ENCODE measurements at regions not wholly inside any gene's neighbourhood (a gene's known extent, or its start where the extent isn't known, plus 50 kb on each side); places are given as distances from the start of the nearest gene placed in this dataset.
A peak's percentile ranks its signal among the peaks of the same experiment; 100 is the strongest.
"Not testable (repeated sequence)": the region's sequence is repeated elsewhere in the genome, so short reads cannot be mapped to it uniquely, and the experiment has no call there.

DNA sequence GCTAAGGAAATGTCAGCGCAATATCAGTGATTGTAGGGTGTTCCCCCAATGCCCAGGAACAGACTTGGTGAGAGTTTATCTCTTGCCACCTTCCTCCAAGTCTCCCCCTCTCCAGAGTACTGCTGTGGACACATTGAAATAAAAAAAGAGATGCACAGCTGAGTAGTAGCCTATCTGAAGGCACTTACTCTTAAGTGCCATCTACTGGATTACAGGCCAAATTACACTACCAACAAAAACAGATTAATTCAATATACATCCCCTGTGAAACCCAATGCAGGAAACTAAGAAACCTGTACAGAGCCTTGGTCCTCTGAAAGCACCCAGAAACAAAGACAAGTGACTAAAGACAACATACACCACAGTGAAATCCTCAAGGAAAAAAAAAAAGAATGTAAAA is 460.3 kb downstream of the ZIC3 start:
- peak in 2 of 4 experiments; percentile 1 to 9 for DNase-seq

DNA sequence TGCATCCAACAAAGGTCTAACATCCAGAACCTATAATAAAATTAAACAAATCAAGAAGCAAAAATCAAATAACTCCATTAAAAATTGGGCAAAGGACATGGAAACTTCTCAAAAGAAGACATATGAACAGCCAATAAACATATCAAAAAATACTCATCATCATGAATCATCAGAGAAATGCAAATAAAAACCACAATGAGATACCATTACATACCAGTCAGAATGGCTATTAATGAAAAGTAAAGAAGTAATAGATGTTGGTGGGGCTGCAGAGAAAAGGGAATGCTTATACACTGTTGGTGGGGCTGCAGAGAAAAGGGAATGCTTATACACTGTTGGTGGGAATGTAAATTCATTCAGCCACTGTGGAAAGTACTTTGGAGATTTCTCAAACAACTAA is 465.8 kb downstream of the ZIC3 start:
- no peak for DNase-seq

DNA sequence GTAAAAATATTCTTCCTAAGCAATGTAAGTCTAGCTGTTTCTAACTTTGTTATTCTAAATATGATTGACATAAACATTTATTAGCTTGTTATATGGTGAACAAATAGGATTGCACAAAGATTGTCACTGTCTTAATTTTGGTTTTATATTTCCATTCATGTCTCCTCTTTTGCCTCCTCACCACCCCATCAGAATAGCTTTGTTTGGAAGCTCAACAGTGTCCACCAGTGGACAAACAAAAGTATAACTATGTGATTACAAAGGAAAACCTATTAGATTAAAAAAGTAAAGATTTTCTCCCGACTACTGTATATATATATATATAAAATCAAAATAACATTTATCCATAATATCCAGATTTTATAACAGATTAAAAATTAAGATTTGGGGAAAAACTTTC is 468.2 kb downstream of the ZIC3 start:
- DNase-seq, result no peak

DNA sequence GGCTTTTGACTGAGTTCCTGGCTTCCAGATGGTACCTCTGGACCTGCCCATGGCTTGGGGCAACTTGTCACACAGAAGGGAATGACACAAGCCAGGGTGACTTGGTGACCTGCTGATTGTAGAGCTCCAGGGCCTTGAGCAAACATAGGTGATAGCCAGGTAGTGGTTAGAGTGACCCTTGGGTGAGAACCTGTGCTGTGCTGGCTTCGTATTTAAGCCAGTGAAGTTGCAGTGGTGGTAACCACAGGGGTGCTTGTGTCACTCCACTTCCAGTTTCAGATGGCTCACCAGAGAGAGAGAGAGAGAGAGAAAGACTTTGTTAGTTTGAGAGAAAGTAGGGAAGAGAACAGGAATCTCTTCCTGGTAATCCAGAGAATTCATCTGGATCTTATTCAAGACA is 471.6 kb downstream of the ZIC3 start:
- no peak for DNase-seq

DNA sequence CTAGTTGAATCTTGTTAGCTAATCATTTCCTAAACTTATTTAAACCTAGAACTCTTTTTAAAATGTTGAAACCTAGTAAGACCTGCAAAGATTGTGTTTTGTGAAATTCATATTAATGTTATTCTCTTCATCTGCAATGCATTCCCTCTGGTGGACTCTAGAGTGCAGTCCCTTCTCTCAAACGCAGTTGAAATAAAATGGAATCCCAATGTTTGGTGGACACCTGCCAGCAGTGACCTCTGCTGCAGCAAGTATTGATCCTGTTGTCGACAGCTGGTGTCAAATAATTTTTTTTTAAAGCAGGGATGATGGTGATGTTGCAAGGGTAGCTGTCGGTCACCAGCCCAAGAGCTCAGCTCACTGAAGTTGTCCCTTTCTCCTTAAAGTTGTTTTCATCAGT is 492.0 kb downstream of the ZIC3 start:
- DNase-seq, result no peak

DNA sequence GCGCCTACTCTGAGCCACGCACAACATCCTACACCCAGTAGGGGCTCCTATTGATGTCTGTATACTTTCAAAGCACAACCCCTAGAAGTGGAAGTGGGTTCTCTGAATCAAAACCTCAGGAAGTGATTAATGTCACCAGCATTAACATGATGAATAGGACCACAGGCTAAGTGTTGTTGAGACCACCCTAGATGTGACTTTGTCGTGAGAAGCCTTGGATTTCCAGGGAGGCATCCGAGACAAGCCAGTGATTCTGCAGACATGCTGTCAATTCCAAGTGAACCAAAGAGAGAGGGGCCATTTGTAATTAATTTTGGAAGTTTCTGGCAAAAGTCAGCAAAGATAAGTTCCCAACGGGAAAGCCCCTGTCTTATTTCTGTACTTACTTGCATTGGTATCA is 493.0 kb downstream of the ZIC3 start:
- DNase-seq, result no peak

DNA sequence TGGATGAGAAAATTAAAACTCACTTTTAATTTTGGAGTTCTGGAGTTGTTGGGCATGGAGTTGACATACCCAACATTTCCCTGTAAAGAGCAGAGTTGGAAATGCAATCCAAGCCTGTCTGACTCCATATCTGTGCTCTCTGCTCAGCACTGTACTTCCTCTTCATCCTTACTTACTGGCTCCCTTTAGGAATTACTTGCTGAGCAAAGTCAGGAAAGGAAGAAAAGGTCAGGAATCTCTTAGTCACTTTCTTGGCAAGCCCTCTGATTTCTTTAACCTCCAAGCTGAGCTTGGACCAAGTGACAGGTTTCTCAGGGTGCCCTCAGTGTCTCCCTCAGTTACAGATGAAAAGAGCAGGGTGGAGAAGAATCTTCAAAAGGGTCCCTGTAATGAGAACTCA is 501.5 kb downstream of the ZIC3 start:
- DNase-seq, result no peak

DNA sequence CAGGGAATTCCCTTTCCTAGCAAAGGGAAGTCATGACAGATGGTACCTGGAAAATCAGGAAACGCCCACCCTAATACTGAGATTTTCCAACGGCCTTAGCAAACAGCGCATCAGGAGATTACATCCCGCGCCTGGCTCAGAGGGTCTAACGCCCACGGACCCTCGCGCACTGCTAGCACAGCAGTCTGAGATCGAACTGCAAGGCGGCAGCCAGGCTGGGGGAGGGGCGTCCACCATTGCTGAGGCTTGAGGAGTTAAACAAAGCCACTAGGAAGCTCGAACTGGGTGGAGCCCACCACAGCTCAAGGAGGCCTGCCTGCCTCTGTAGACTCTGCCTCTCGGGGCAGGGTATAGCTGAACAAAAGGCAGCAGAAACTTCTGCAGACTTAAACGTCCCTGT is 507.7 kb downstream of the ZIC3 start:
- DNase-seq, result no peak

DNA sequence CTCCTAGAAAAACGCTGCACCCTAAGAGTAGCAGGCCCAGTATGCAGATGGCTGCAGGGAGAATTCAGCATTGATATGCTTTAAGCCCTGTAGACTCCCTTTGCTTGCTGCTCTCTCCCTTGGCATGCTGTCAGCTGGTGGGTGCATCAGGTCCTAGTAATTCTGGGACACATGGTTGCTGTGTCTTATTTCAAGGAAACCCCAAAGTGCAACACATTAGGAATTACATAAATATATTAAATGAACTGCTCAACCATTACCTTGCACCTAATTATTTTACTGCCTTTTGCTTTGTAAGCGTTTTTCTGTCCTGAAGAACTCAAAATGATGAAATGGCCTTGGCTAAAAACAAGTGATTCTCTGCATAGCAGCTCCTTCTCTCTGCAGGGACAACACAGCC is 516.3 kb downstream of the ZIC3 start:
- no peak for DNase-seq

DNA sequence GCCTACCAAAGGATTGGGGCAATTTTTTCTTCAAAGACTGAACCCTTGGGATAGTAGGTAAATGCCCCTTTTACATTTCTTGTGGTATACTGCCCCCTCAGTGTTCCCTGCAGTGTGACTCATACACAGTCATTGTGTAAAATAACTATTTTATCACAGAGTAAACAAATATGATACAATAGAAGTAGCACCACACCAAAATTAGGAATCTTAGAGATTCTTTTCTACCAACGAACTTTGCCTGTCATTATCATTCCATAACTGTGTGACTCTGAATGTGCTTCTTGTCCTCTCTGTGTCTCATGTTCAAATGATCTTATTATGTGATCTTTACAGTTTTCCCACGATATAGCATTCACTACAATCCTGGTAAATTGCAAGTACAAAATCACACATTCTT is 517.0 kb downstream of the ZIC3 start:
- DNase-seq, result no peak

DNA sequence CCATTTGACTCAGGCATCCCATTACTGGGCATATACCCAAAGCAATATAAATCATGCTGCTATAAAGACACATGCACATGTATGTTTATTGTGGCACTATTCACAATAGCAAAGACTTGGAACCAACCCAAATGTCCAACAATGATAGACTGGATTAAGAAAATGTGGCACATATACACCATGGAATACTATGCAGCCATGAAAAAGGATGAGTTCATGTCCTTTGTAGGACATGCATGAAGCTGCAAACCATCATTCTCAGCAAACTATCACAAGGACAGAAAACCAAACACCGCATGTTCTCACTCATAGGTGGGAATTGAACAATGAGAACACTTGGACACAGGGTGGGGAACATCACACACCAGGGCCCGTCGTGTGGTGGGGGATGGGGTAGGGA is 545.0 kb downstream of the ZIC3 start:
- DNase-seq, result not testable (repeated sequence)

DNA sequence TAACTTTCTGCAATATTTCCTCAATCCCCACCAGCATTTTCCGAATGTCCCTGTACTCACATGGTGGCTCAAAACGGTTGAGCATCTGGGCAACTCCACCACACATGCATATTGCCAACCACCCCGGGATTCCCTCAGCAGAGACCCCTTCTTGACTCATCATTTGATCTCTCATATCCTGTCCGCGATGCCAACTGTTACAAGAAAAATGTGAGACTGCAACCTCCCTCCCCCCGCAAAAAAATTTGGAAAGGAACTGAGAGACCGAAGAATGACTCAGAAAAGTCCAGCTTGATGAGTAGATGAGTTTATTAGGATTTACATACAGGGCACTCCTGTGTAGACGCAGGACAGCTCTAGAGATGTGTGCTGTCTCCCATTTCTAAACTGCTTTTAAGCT is 561.4 kb downstream of the ZIC3 start:
- no peak for DNase-seq

DNA sequence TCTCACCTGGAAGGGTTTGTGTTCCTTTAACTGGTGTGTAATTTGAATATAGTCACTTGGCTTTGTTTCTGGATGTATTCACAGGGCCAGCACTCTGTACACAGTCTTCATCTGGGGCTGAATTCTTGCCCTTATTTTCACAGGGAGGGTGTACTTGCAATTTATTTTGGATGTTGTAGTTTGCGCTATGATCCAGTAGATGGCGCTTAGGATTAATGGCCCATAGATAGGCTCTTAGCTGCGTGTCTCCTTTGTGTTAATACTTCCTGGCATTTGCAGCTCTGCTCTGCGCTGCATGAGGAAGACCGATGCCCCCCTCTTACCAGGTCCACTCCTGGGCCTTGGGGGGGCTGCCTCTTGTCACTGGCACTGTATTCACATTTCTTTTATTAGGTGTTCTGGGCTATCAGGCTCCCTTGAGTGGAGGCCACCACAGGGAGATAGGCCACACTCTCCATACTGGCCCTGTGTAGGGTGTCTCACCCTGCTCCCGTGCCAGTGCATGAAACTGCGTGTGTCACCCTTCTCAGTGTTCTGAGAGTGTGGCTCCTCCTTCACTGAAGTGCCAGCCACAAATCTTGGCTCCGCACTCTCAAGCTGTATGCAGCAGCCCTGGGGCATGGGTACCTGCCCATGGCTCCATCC is 562.2 kb downstream of the ZIC3 start:
- peak; percentile 3 to 30 (median 29) for DNase-seq

DNA sequence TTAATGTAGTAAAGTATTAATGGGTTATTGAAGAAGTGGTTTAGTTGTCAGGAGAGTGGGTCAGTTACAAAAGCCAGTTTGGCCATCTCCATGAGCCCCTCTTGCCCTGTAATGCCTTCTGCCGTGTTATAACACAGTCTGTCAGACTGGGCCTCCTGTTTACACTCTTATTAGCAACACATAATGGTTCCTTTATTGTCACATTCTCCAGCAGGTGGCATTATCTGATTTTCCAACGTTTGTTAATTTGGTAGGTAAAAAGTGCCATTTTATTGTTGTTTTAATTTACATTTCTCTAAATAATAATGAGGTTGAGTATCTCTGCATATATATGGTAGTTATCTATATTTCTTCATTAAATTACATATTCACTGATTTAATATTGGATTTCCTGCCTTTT is 560.8 kb downstream of the FGF13 start:
- peak in 1 of 4 experiments; percentile 0 for DNase-seq

DNA sequence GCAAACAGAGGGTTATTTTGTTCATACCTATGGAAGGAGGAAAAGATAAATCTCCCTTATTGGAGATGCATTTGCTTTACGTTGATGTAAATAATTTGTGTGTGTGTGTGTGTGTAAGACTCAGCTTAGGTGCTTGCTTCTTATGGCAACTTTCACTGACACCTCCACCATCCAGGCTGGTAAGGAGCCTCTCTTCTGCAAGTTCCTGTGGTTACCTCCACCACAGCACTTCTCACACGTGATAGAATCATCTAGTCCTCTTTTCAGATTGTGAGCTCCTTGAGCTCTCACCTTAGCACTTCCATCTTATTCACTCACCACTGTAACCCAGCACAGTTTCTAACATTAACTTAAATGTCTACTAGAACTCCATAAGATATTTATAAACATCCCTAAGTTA is 553.7 kb downstream of the FGF13 start:
- DNase-seq, result no peak

DNA sequence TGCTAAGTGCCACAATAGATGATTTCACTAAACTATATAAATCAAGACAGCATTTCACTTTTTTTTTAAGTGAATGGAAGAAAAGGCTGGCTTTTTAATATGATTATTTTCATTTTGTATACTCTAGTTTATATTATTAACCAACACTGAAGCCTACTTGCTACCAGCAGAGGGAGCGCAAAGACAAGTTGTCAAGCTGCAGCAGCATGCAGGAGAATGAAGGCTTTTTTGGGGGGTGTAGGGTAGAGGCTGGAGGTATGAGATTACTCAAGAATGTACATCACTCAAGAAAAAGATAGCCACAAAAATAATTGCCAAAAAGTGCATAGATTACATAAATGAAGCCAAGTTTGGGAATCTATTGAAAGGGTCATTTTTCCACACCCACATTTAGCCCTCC is 519.5 kb downstream of the FGF13 start:
- peak in 3 of 4 experiments; percentile 0 to 21 (median 0) for DNase-seq

DNA sequence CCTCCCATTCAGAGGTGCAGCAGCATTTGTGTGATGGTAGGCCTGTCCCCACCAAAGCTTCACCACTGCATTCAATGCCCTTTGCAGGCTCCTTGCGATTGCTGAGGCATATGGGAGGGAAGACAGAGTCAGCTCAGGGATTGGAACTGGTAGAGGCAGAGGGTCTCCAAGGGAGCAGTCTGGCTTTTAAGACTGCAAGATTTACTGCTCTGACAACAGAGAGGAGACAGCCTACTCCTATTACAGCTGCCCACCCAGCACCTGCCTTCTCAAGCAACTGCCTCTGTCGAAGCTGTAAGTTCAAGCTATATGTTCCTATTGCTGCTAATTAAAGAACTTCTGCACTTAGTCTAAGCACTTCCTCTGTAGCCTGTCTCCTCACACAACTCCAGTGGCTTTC is 481.8 kb downstream of the FGF13 start:
- DNase-seq, result no peak

DNA sequence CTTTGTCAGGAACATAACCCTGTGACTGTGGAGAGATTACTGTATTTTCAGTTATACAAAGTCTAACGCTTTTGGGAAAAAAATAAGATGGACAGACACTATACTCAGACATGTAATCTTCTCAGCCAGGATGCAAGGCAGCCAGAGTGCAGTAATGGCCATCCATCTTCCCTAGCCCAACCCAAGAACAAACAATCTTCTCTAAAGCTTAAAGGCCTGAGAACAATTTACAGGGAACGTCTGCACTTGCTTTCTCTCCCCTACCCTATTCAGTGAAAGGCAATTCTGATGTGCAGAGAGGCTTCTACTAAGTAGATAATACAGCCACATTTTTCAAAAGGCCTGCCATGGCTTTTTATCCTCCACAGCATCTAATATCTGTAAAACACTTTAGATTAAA is 471.3 kb downstream of the FGF13 start:
- DNase-seq, result no peak

DNA sequence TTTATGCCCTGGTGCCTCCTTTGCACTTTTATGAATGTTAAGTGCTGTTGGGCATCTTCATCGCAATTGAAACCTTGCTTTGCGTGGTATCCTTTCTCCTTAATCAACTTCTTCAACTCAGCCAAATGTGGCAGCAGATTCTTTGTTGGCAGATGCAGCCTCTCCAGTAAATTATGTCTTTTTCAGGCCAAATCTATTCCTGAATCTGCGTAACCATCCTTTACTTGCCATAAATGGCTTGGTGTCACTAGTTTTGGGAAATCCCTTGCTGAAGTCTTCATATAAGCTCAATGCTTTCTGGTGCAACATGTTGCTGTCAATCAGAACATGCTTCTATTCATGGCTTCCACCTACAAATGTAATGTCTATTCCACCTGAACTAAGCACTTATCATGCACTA is 457.5 kb downstream of the FGF13 start:
- DNase-seq, result no peak

DNA sequence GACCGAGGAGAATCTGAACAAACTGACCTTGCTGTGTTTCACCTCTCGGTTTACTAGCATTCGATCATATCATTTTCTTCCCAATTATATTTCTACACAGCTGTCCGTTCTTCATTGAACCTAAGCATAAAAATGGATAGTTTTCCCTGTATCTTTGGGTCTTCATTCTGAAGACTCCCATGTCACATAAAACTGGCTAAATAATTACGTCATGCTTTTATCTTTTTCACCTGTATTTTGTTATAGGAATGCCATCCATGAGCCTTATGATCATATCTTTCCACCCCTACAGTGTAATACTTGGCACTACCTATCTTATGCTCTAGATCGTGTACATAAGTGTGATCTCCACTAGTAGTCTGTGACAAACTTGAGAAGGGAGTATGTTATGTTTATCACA is 456.1 kb downstream of the FGF13 start:
- DNase-seq, result no peak

DNA sequence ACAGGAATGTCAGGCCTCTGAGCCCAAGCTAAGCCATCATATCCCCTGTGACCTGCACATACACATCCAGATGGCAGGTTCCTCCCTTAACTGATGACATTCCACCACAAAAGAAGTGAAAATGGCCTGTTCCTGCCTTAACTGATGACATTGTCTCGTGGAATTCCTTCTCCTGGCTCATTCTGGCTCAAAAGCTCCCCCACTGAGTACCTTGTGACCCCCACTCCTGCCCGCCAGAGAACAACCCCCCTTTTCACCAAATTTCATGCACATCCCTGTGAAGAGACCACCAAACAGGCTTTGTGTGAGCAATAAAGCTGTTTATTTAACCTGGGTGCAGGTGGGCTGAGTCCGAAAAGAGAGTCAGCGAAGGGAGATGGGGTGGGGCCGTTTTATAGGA is 447.4 kb downstream of the FGF13 start:
- not testable (repeated sequence) for DNase-seq

DNA sequence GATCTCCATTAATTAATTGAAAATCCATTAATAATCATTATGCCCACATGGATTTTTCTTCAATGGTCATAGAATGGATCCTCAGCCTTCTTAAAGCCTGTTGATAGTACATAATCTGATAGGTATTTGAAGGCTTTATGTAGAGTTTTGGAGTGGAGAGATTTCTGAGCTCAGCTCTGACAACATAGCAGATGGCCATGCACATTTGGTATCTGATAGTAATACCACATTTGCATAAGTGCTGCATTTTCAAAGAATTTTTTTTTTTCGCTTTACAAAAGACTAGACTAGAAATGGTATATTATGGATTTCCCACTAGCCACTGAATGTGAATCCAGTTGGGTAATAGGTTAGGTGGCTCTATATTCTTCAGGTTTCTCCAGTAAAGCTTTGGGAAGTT is 440.6 kb downstream of the FGF13 start:
- no peak for DNase-seq

DNA sequence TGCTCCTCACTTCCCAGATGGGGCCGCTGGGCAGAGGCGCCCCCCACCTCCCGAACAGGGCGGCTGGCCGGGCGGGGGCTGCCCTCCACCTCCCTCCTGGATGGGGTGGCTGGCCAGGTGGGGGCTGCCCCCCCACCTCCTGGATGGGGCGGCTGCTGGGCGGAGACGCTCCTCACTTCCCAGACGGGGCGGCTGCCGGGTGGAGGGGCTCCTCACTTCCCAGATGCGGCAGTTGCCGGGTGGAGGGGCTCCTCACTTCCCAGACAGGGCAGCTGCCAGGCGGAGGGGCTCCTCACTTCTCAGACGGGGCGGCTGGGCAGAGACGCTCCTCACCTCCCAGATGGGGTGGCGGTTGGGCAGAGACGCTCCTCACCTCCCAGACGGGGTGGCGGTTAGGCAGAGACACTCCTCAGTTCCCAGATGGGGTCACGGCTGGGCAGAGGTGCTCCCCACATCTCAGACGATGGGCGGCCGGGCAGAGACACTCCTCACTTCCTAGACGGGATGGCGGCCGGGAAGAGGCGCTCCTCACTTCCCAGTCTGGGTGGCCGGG is 428.8 kb downstream of the FGF13 start:
- DNase-seq, result not testable (repeated sequence)

DNA sequence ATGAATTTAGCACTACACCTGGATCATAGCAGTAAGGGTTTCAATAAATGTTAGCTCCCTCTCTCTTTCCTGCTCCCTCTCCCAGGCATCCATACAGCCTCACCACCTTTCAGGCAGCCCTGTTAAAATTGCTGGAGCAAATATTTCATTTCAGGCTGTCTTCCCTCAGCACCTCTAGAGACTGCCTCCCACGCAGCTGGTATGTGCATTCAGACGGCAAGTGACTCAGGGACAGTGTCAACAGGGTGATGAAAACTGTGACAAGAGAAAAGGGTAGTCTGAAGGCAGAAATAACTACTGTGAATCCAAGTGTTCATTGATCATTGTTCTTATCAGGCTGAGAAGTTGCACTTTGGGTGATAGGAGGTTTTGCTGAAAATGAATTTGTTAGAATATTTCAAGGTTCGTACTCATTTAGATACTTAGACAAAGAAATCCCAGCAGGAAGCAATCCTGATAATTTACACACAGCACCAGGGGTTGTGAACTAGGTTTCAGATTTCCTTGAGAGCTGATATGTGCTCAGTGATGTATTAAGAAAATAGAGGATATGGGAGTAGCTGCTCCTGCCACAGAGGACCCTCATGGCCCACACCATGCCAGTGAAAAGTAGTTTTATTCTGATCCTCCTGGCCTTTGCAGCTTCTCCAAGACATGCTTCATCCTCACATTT is 424.2 kb downstream of the FGF13 start:
- no peak for DNase-seq

DNA sequence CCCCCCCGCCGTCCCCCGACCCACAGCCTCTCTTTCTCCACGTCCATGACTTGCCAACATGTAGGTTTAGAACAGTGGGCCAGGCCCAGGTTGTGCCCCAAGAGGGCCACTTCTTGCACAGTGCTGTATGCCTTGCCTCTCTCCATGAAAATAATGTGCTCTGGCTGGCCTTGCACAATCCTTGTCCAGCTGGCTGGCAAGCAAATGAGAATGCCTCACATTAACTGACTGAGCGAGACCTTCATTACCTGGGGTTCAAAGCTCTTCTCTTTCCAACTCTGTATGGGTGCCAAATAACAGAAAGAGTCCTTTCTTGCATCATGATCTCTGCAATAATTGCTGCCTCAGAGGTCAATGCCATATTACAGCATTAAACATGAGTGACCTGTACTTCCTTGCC is 416.6 kb downstream of the FGF13 start:
- DNase-seq, result no peak
